Osteoblast (primary cell): ENCODE measurements at regions not wholly inside any gene's neighbourhood (a gene's known extent, or its start where the extent isn't known, plus 50 kb on each side); places are given as distances from the start of the nearest gene placed in this dataset.

Experiments used
- DNase-seq: peaks from one replicate; pipeline ENCODE4 v3.0.0; 2011; ENCODE audit warnings: low spot score, mixed read lengths; ENCODE audit not compliant: insufficient read length; ENCODE audit errors: missing footprints
- H2AFZ ChIP-seq: 2 replicates; pipeline ENCODE4 v1.6.0; 2011; ENCODE audit warnings: mild to moderate bottlenecking, low read length
- H3K27ac ChIP-seq: 2 replicates; pipeline ENCODE4 v1.5.1; 2011; ENCODE audit warnings: mild to moderate bottlenecking, low read depth, low read length, moderate library complexity
- H3K27me3 ChIP-seq: 2 replicates; pipeline ENCODE4 v1.6.0; 2012; ENCODE audit warnings: mild to moderate bottlenecking, control low read depth, inconsistent platforms, low read length, moderate library complexity; ENCODE audit not compliant: insufficient read depth
- H3K36me3 ChIP-seq: 2 replicates; pipeline ENCODE4 v1.5.1; 2011; ENCODE audit warnings: mild to moderate bottlenecking, low read length, control low read depth, moderate library complexity; ENCODE audit not compliant: insufficient read depth
- H3K4me1 ChIP-seq: 2 replicates; pipeline ENCODE4 v1.5.1; 2011; ENCODE audit warnings: mild to moderate bottlenecking, low read length, control low read depth, moderate library complexity; ENCODE audit not compliant: insufficient read depth
- H3K4me2 ChIP-seq: 2 replicates; pipeline ENCODE4 v1.6.0; 2011; ENCODE audit warnings: mild to moderate bottlenecking, low read length; ENCODE audit not compliant: insufficient read depth
- H3K4me3 ChIP-seq: fragments of 200-600 bp; sonication (generic); 3 replicates; pipeline ENCODE4 v1.5.1; 2012; ENCODE audit warnings: mild to moderate bottlenecking, low read length, inconsistent platforms; ENCODE audit not compliant: insufficient read depth
- H3K79me2 ChIP-seq: 2 replicates; pipeline ENCODE4 v1.6.0; 2012; ENCODE audit warnings: mild to moderate bottlenecking, low read length, control low read depth, inconsistent platforms; ENCODE audit not compliant: insufficient read depth
- H3K9me3 ChIP-seq: 2 replicates; pipeline ENCODE4 v1.5.1; 2011; ENCODE audit warnings: low read depth, low read length, control low read depth
- H4K20me1 ChIP-seq: 2 replicates; pipeline ENCODE4 v1.6.0; 2012; ENCODE audit warnings: mild to moderate bottlenecking, low read length, control low read depth; ENCODE audit not compliant: insufficient read depth
- TF ChIP-seq, protein P1 (sequence below): IDR thresholded peaks from 2 replicates; pipeline ENCODE4 v1.5.1; 2011; ENCODE audit warnings: mild to moderate bottlenecking, low read depth, low read length, moderate library complexity; ENCODE audit errors: extremely low read depth

DNA sequence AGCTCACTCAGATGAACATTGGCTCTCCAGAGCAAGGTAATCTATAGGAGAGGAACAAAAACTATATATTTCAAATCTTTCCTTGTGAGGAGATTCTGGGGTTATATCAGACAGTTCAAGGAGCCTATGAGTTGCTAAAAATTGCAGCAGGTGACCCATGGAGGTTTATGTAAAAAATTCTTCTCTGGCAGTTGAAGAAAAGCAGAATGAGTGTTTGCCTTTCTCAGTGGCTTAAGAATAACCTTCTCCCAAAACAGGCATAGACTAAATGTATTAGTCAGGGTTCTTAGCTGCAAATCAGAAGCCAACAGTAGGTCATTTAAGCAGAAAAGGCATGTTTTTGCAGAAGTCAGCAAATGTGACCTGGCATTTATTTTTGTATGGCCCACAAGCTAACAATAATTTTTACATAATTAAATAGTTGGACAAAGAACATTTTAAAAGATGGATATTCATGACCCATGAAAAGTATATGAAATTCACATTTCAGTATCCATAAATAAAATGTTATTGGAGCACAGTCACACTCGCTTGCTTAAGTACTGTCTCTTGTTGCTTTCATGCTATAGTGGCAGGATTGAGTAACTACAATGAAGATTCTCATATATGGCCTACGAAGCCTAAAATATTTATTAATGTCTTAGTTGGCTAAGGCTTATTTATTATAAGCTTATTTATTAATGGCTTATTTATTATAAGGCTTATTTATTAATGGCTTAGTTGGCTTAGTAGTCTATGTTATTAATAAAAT, 93.4 kb upstream of the TLK1 start:
- no peak overlapping the region for H2AFZ ChIP-seq
- no peaks in the 10 kb centered on the region for H3K4me1 ChIP-seq
- no peaks in the 10 kb centered on the region for H3K79me2 ChIP-seq
- no peak overlapping the region for H3K4me2 ChIP-seq
- H3K36me3 ChIP-seq, result no peaks in the 10 kb centered on the region
- no peaks in the 10 kb centered on the region for H4K20me1 ChIP-seq
- no peak for DNase-seq
- no peak overlapping the region for H3K4me3 ChIP-seq
- TF ChIP-seq, protein P1, sequence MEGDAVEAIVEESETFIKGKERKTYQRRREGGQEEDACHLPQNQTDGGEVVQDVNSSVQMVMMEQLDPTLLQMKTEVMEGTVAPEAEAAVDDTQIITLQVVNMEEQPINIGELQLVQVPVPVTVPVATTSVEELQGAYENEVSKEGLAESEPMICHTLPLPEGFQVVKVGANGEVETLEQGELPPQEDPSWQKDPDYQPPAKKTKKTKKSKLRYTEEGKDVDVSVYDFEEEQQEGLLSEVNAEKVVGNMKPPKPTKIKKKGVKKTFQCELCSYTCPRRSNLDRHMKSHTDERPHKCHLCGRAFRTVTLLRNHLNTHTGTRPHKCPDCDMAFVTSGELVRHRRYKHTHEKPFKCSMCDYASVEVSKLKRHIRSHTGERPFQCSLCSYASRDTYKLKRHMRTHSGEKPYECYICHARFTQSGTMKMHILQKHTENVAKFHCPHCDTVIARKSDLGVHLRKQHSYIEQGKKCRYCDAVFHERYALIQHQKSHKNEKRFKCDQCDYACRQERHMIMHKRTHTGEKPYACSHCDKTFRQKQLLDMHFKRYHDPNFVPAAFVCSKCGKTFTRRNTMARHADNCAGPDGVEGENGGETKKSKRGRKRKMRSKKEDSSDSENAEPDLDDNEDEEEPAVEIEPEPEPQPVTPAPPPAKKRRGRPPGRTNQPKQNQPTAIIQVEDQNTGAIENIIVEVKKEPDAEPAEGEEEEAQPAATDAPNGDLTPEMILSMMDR, result no peak
- no peaks in the 10 kb centered on the region for H3K9me3 ChIP-seq
- H3K27me3 ChIP-seq, result no peaks in the 10 kb centered on the region
- no peak overlapping the region for H3K27ac ChIP-seq

DNA sequence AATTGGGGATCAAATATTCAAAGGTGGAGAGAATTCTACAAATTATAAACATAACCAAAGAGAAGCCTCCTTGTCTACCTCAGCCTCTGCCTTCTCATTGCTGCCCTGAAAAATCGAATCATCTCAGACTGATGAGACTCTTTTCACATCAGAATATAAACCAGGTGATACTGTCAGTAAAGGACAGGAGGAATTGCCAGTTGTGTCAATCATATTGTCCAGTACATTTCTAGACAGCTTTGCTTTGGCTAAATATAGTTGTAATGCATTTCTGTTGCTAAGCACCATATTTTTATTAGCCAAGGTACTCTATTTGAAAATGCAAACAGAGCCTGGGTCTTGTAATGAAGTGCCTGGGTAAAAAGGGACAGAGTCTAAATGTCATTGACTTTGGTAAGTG, 92.6 kb upstream of the TLK1 start:
- TF ChIP-seq, protein P1, result no peak
- Histone ChIP-seq H3K4me2 (no peak overlapping the region), H3K4me3 (no peak overlapping the region), H3K9me3 (no peaks in the 10 kb centered on the region), H3K27ac (no peak overlapping the region), H3K27me3 (no peaks in the 10 kb centered on the region), H3K4me1 (no peaks in the 10 kb centered on the region), H2AFZ (no peak overlapping the region), H4K20me1 (no peaks in the 10 kb centered on the region), H3K36me3 (no peaks in the 10 kb centered on the region), H3K79me2 (no peaks in the 10 kb centered on the region)
- DNase-seq, result no peak

DNA sequence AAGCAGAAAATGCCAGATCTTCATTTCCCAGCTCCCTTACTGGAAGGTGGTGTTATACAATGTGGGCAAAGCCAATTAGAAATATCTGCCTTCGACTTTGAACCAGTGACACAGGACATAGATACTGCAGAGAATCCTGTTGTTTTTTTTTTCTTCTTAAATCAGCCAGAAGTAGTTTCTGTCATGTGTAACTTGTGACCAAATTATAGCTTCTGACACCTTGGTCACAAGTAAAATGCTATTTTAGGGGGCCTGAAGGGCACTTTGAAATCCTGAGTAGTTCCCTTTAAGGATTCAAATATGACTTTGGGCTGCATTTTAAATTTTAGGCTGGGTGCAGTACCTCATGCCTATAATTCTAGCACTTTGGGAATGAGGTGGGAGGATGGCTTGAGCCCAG, 89.0 kb upstream of the TLK1 start:
- Histone ChIP-seq H3K4me2 (no peak overlapping the region), H3K27ac (no peak overlapping the region), H3K4me1 (peaks cover 10% of the 10 kb centered on the region), H3K27me3 (no peaks in the 10 kb centered on the region), H3K79me2 (no peaks in the 10 kb centered on the region), H3K4me3 (no peak overlapping the region), H4K20me1 (no peaks in the 10 kb centered on the region), H3K36me3 (no peaks in the 10 kb centered on the region), H2AFZ (no peak overlapping the region), H3K9me3 (no peaks in the 10 kb centered on the region)
- TF ChIP-seq, protein P1, result no peak
- DNase-seq, result no peak

DNA sequence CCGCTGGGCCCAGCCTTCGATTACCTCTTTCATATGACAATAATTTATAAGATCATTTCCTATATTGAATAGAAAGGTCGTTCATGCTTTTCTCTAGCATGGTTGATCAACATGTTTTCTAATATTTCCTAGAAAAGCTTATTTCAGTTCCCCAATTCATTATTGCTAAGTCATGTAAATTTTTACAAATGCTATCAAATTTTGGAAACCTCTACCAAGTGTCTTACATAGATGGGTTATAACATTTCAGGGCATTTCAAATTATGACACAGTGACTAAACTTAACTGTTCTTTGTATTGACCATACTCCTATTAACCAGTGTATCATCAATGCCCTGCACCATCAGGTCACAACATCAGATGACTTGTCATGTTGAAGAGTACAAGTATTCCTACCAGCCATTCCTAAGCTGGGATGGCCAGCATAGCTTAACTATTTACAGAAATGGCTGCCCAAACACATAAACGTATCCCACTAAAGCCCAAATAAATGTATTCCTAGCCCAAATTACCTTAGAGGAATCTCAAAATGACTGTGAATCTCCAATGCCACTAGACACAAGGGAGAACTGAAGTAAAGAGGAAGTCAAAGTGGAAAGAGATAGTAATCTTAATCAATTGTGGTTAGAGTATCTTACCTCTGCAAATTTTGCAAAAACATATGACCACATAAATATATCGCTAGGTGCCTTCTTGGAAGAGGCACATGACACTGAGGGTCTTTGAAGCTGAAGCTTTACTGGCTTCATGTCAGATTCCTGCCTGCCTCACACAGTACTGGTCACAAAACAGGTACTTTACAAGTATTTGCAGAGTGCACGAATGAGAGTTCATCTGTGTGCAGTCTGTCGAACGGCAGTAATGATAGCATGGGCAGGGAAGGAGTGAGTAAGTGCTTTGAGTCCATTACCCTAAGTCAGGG, 87.3 kb upstream of the TLK1 start:
- H3K9me3 ChIP-seq, result no peaks in the 10 kb centered on the region
- H3K4me1 ChIP-seq, result peaks cover 13% of the 10 kb centered on the region
- H3K27me3 ChIP-seq, result no peaks in the 10 kb centered on the region
- no peaks in the 10 kb centered on the region for H3K36me3 ChIP-seq
- no peak for DNase-seq
- H3K4me2 ChIP-seq, result no peak overlapping the region
- no peak overlapping the region for H3K27ac ChIP-seq
- no peak overlapping the region for H3K4me3 ChIP-seq
- H4K20me1 ChIP-seq, result no peaks in the 10 kb centered on the region
- no peak overlapping the region for H2AFZ ChIP-seq
- H3K79me2 ChIP-seq, result no peaks in the 10 kb centered on the region
- TF ChIP-seq, protein P1, result no peak
